H9 (cell line): ENCODE measurements at regions not wholly inside any gene's neighbourhood (a gene's known extent, or its start where the extent isn't known, plus 50 kb on each side); places are given as distances from the start of the nearest gene placed in this dataset.

ENCODE experiments used
- DNase-seq: peaks from one replicate; pipeline ENCODE4 v3.0.0-alpha.2; 2017
- H2AFZ ChIP-seq: one replicate; pipeline ENCODE4 v1.6.1; 2013; ENCODE audit warnings: mild to moderate bottlenecking, low read length, control low read depth, moderate library complexity
- H2AK5ac ChIP-seq: 2 replicates; pipeline ENCODE4 v1.6.1; 2013; ENCODE audit warnings: low read length, control low read depth, mixed read lengths; ENCODE audit not compliant: insufficient read length
- H2BK120ac ChIP-seq: one replicate; pipeline ENCODE4 v1.6.1; 2013; ENCODE audit warnings: low read depth, mild to moderate bottlenecking, low read length, control low read depth, inconsistent platforms; ENCODE audit not compliant: poor library complexity, severe bottlenecking
- H2BK12ac ChIP-seq: 2 replicates; pipeline ENCODE4 v1.6.1; 2013; ENCODE audit warnings: low read length, control low read depth, mixed read lengths, low read depth; ENCODE audit not compliant: insufficient read length
- H2BK15ac ChIP-seq: 2 replicates; pipeline ENCODE4 v1.6.1; 2013; ENCODE audit warnings: low read depth, low read length, control low read depth
- H2BK20ac ChIP-seq: one replicate; pipeline ENCODE4 v1.6.1; 2013; ENCODE audit warnings: low read depth, mild to moderate bottlenecking, low read length, control low read depth, inconsistent platforms; ENCODE audit not compliant: poor library complexity, severe bottlenecking
- H2BK5ac ChIP-seq: 2 replicates; pipeline ENCODE4 v1.6.1; 2013; ENCODE audit warnings: low read length, control low read depth, mixed read lengths; ENCODE audit not compliant: insufficient read length
- H3K14ac ChIP-seq: 2 replicates; pipeline ENCODE4 v1.6.1; 2013; ENCODE audit warnings: low read length, control low read depth; ENCODE audit not compliant: insufficient read depth
- H3K18ac ChIP-seq: 2 replicates; pipeline ENCODE4 v1.6.1; 2013; ENCODE audit warnings: low read depth, mild to moderate bottlenecking, mixed read lengths, low read length, control low read depth; ENCODE audit not compliant: insufficient read length
- H3K23ac ChIP-seq: 2 replicates; pipeline ENCODE4 v1.6.1; 2013; ENCODE audit warnings: low read length, control low read depth, mixed read lengths, low read depth; ENCODE audit not compliant: insufficient read length
- H3K23me2 ChIP-seq: 2 replicates; pipeline ENCODE4 v1.6.1; 2013; ENCODE audit warnings: low read depth, mild to moderate bottlenecking, mixed read lengths, low read length, control low read depth; ENCODE audit not compliant: insufficient read length, poor library complexity, severe bottlenecking
- H3K27ac ChIP-seq: 2 replicates; pipeline ENCODE4 v1.5.1; 2013; ENCODE audit warnings: low read length, control low read depth, mixed read lengths, low read depth; ENCODE audit not compliant: insufficient read length
- H3K27me3 ChIP-seq: 2 replicates; pipeline ENCODE4 v1.6.1; 2013; ENCODE audit warnings: low read length, control low read depth, inconsistent platforms; ENCODE audit not compliant: insufficient read depth
- H3K4ac ChIP-seq: 2 replicates; pipeline ENCODE4 v1.6.1; 2013; ENCODE audit warnings: low read depth, mild to moderate bottlenecking, control low read depth, inconsistent platforms, low read length, moderate library complexity
- H3K4me1 ChIP-seq: 2 replicates; pipeline ENCODE4 v1.6.1; 2013; ENCODE audit warnings: low read length, control low read depth, inconsistent platforms; ENCODE audit not compliant: insufficient read depth
- H3K4me2 ChIP-seq: 2 replicates; pipeline ENCODE4 v1.6.1; 2013; ENCODE audit warnings: low read length, control low read depth, mixed read lengths; ENCODE audit not compliant: insufficient read length, insufficient read depth
- H3K56ac ChIP-seq: 2 replicates; pipeline ENCODE4 v1.6.1; 2013; ENCODE audit warnings: low read depth, mild to moderate bottlenecking, mixed read lengths, low read length, control low read depth; ENCODE audit not compliant: insufficient read length
- H3K79me1 ChIP-seq: 2 replicates; pipeline ENCODE4 v1.6.1; 2013; ENCODE audit warnings: low read depth, mild to moderate bottlenecking, moderate library complexity, low read length, control low read depth, inconsistent platforms; ENCODE audit not compliant: insufficient read depth, poor library complexity, severe bottlenecking
- H3K79me2 ChIP-seq: 2 replicates; pipeline ENCODE4 v1.6.1; 2013; ENCODE audit warnings: low read length, control low read depth, inconsistent platforms; ENCODE audit not compliant: insufficient read depth
- H3K9ac ChIP-seq: 2 replicates; pipeline ENCODE4 v1.6.1; 2013; ENCODE audit warnings: low read length, control low read depth, mixed read lengths; ENCODE audit not compliant: insufficient read length; ENCODE audit errors: extremely low read depth
- H3K9me3 ChIP-seq: one replicate; pipeline ENCODE4 v1.6.1; 2013; ENCODE audit warnings: low read depth, low read length, inconsistent platforms; ENCODE audit not compliant: control insufficient read depth
- H3T11ph ChIP-seq: one replicate; pipeline ENCODE4 v1.6.1; 2013; ENCODE audit warnings: mild to moderate bottlenecking, low read length, control low read depth, inconsistent platforms
- H4K20me1 ChIP-seq: one replicate; pipeline ENCODE4 v1.6.1; 2013; ENCODE audit not compliant: control insufficient read depth, insufficient read length, insufficient read depth
- H4K5ac ChIP-seq: 2 replicates; pipeline ENCODE4 v1.6.1; 2013; ENCODE audit warnings: low read depth, mild to moderate bottlenecking, mixed read lengths, low read length, control low read depth; ENCODE audit not compliant: insufficient read length
- H4K8ac ChIP-seq: replicated peaks from 2 replicates; pipeline ENCODE4 v1.6.1; 2013; ENCODE audit warnings: low read length, control low read depth, mixed read lengths, low read depth; ENCODE audit not compliant: insufficient read length
- H4K91ac ChIP-seq: 2 replicates; pipeline ENCODE4 v1.6.1; 2013; ENCODE audit warnings: low read depth, mild to moderate bottlenecking, moderate library complexity, mixed read lengths, low read length, control low read depth; ENCODE audit not compliant: insufficient read length
- H3K27ac Mint-ChIP-seq, 3 experiments: 2 replicates in 2 of 3; 3 replicates in 1 of 3; pipeline ENCODE4 v1.8.0; 2020 to 2021; ENCODE audit warnings: mixed read lengths in 3 of 3, mild to moderate bottlenecking in 1 of 3, moderate library complexity in 1 of 3
- H3K27me3 Mint-ChIP-seq: 2 replicates; pipeline ENCODE4 v1.8.0; 2021; ENCODE audit warnings: low read depth, mild to moderate bottlenecking, moderate library complexity, mixed read lengths
- H3K36me3 Mint-ChIP-seq, 3 experiments: 2 replicates in 2 of 3; 3 replicates in 1 of 3; pipeline ENCODE4 v1.8.0; 2020 to 2021; ENCODE audit warnings: low read depth in 3 of 3, mixed read lengths in 3 of 3; ENCODE audit not compliant: insufficient read depth in 1 of 3
- H3K4me1 Mint-ChIP-seq, 2 experiments: 2 replicates each; pipeline ENCODE4 v1.8.0; 2020; ENCODE audit warnings: mixed read lengths in 2 of 2
- H3K4me3 Mint-ChIP-seq, 2 experiments: 2 replicates in 1 of 2; 3 replicates in 1 of 2; pipeline ENCODE4 v1.8.0; 2020 to 2021; ENCODE audit warnings: mild to moderate bottlenecking in 2 of 2, mixed read lengths in 2 of 2, moderate library complexity in 1 of 2
- H3K9me3 Mint-ChIP-seq, 2 experiments: 2 replicates in 1 of 2; 3 replicates in 1 of 2; pipeline ENCODE4 v1.8.0; 2020; ENCODE audit warnings: mild to moderate bottlenecking in 2 of 2, mixed read lengths in 2 of 2, moderate library complexity in 1 of 2
- CTCF ChIP-seq: fragments of 200-600 bp; sonication (generic); conservative IDR thresholded peaks from 3 replicates; pipeline ENCODE4 v1.8.0; 2021; ENCODE audit warnings: antibody characterized with exemption, mild to moderate bottlenecking
- WGBS: extraction: QIAGEN DNeasy Blood & Tissue Kit; methylation state at CpG from one replicate; pipeline ENCODE4 v1.1.7; 2013; ENCODE audit warnings: missing lambda C conversion rate, low lambda C conversion rate, mixed read lengths; ENCODE audit not compliant: insufficient read length; ENCODE audit errors: extremely low coverage; 5-methylcytosine and 5-hydroxymethylcytosine counted together

GRCh38 chr13:80458543-80458942, 117.6 kb upstream of the SPRY2 start:
- H3K4me1 ChIP-seq: no peaks in the 10 kb centered on the region
- Mint-ChIP-seq H3K9me3 (no peaks in the 10 kb centered on the region; a peak in 1 of 5 replicates), H3K36me3 (no peaks in the 10 kb centered on the region), H3K4me3 (no peak overlapping the region), H3K27ac (no peak overlapping the region), H3K27me3 (no peaks in the 10 kb centered on the region), H3K4me1 (no peaks in the 10 kb centered on the region)
- no peak overlapping the region for H2BK20ac ChIP-seq
- H3K27ac ChIP-seq: no peak overlapping the region
- H3T11ph ChIP-seq: no peak overlapping the region
- no peak overlapping the region for H2BK120ac ChIP-seq
- H3K18ac ChIP-seq: no peak overlapping the region
- no peak overlapping the region for H2AFZ ChIP-seq
- H2BK5ac ChIP-seq: no peak overlapping the region
- DNase-seq: no peak
- no peak overlapping the region for H3K9ac ChIP-seq
- no peaks in the 10 kb centered on the region for H3K27me3 ChIP-seq
- H4K91ac ChIP-seq: no peak overlapping the region
- H3K23ac ChIP-seq: no peak overlapping the region
- no peaks in the 10 kb centered on the region for H3K79me1 ChIP-seq
- no peak overlapping the region for H3K4me2 ChIP-seq
- no peak overlapping the region for H3K4ac ChIP-seq
- no peak overlapping the region for H4K8ac ChIP-seq
- WGBS: no CpG with 5 or more reads among the region's 2 CpGs
- no peak overlapping the region for H2AK5ac ChIP-seq
- no peak for TF ChIP-seq CTCF
- H2BK15ac ChIP-seq: no peak overlapping the region
- no peaks in the 10 kb centered on the region for H3K79me2 ChIP-seq
- H3K56ac ChIP-seq: no peak overlapping the region
- H3K23me2 ChIP-seq: no peaks in the 10 kb centered on the region
- H3K9me3 ChIP-seq: no peaks in the 10 kb centered on the region
- no peaks in the 10 kb centered on the region for H4K20me1 ChIP-seq
- H4K5ac ChIP-seq: no peak overlapping the region
- H3K14ac ChIP-seq: no peak overlapping the region
- no peak overlapping the region for H2BK12ac ChIP-seq
